ENCODE measurements at regions not wholly inside any gene's neighbourhood (a gene's known extent, or its start where the extent isn't known, plus 50 kb on each side); places are given as distances from the start of the nearest gene placed in this dataset.

DNA sequence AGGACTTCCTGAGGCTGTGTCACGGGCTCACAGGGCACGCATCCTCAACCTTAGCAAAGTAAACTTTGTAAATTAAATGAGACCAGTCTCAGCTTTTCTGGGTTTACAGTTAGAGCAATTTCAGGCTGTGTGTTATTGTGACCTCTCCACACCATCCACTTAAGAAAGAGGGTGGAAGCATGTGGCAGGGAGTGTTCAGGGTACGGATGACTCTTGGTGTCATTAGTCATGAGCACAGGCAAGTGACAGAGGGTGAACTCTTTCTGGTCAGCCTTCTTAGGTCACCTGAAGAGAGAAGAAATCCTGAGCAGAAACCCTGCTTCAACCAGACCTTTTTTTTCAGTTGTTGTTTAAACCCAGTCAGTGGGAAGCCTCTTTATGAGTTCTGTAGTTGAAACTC, 207.9 kb downstream of the ICOS start:
- intact Hi-C loops (cut with micrococcal nuclease): loop anchor here (2.0 kb wide), 1 partner anchor 1532 kb away; no protein-coding TSS in a partner anchor
- TF ChIP-seq EZH2 (IDR thresholded peaks at IDR 0.05; ENCODE audit: borderline replicate concordance, insufficient read depth, low read depth, low read length, poor library complexity, severe bottlenecking): no peak
- no peak overlapping the region for H3K4me2 ChIP-seq (replicated peaks; ENCODE audit: low read depth, low read length, poor library complexity, severe bottlenecking)
- WGBS (ENCODE audit: insufficient coverage): 80% methylated on average over 2 of the region's 3 CpGs
- Mint-ChIP-seq H3K9me3 (ENCODE audit: insufficient read depth) (no peaks in the 10 kb centered on the region), H3K27ac (no peak overlapping the region), H3K4me3 (no peak overlapping the region), H3K4me1 (peaks cover 10% of the 10 kb centered on the region), H3K27me3 (peaks cover 29% of the 10 kb centered on the region)
- H3K36me3 ChIP-seq (replicated peaks in 1 of 2; ENCODE audit: control extremely low read depth in 1 of 2, control insufficient read depth in 1 of 2, extremely low read depth in 1 of 2, insufficient read depth in 2 of 2, low read length in 1 of 2): no peaks in the 10 kb centered on the region
- no peaks in the 10 kb centered on the region for H4K20me1 ChIP-seq (ENCODE audit: control insufficient read depth, insufficient read depth, low read length, poor library complexity, severe bottlenecking)
- H3K9me3 ChIP-seq (ENCODE audit: control extremely low read depth in 1 of 3, control insufficient read depth in 2 of 3, insufficient read depth in 1 of 3, low read length in 2 of 3): no peaks in the 10 kb centered on the region
- peaks cover 0 to 5% of the 10 kb centered on the region in 2 donors for H3K4me1 ChIP-seq (ENCODE audit: control insufficient read depth in 2 of 2, insufficient read depth in 2 of 2, low read length in 2 of 2)
- CTCF ChIA-PET: interaction anchor here (1.3 to 1.4 kb wide), 3 partner anchors 27 to 1804 kb away, joined by 3 to 9 read pairs (median 5); no protein-coding TSS in a partner anchor
- H3K27ac ChIP-seq (ENCODE audit: low read length in 2 of 2): no peak overlapping the region
- H3K27me3 ChIP-seq (replicated peaks in 1 of 4; ENCODE audit: control extremely low read depth in 1 of 4, control insufficient read depth in 3 of 4, insufficient read depth in 4 of 4, low read length in 3 of 4): peaks cover 0 to 8% (median 3%) of the 10 kb centered on the region in 4 experiments
- H2AFZ ChIP-seq (ENCODE audit: insufficient read depth, low read depth, low read length, poor library complexity, severe bottlenecking): no peak overlapping the region
- ATAC-seq (ENCODE audit: low read depth) (no peak), DNase-seq (no peak)
- H3K4me3 ChIP-seq (ENCODE audit: control extremely low read depth in 1 of 5, extremely low read depth in 1 of 5, insufficient read depth in 1 of 5, low read depth in 2 of 5, low read length in 4 of 5): no peak overlapping the region
- POLR2A ChIA-PET: no interaction called here
- H3K9ac ChIP-seq (ENCODE audit: low read length): no peak overlapping the region
- no peaks in the 10 kb centered on the region for H3K79me2 ChIP-seq (ENCODE audit: control insufficient read depth, insufficient read depth, low read length)

DNA sequence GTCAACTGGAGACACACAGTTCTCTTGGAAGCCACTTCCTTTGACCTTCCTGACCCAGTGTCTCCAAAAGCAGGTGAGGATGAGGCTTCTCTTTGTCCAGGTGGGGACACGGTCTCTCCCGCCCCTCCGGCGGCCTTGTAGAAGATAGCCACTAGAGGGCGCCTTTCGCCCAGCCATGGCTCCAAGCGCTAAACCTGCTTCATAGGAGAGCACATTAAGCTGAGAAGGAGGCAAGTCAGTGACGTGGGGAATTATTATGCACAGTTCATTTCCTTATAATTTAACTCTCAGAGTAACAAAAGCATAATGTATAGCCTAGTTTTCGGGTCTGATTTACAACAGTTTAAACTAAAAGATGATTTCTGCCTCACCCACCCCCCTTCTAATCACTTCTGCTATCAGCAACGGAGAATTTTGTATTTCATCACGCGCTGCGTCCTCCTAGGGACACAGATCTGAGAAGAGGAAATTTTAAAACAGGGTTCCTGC, 208.7 kb downstream of the ICOS start:
- Histone ChIP-seq H3K9me3 (ENCODE audit: control extremely low read depth in 1 of 3, control insufficient read depth in 2 of 3, insufficient read depth in 1 of 3, low read length in 2 of 3) (no peaks in the 10 kb centered on the region), H3K27ac (ENCODE audit: low read length in 2 of 2) (no peak overlapping the region), H3K4me3 (ENCODE audit: control extremely low read depth in 1 of 5, extremely low read depth in 1 of 5, insufficient read depth in 1 of 5, low read depth in 2 of 5, low read length in 4 of 5) (peak overlapping the region; percentile 17 to 51 (median 42)), H3K4me1 (ENCODE audit: control insufficient read depth in 2 of 2, insufficient read depth in 2 of 2, low read length in 2 of 2) (peaks cover 0 to 5% of the 10 kb centered on the region in 2 donors), H2AFZ (ENCODE audit: insufficient read depth, low read depth, low read length, poor library complexity, severe bottlenecking) (peak overlapping the region; percentile 45), H3K4me2 (replicated peaks; ENCODE audit: low read depth, low read length, poor library complexity, severe bottlenecking) (peak overlapping the region; percentile 50), H3K36me3 (replicated peaks in 1 of 2; ENCODE audit: control extremely low read depth in 1 of 2, control insufficient read depth in 1 of 2, extremely low read depth in 1 of 2, insufficient read depth in 2 of 2, low read length in 1 of 2) (no peaks in the 10 kb centered on the region), H3K27me3 (replicated peaks in 1 of 4; ENCODE audit: control extremely low read depth in 1 of 4, control insufficient read depth in 3 of 4, insufficient read depth in 4 of 4, low read length in 3 of 4) (peaks cover 0 to 8% (median 3%) of the 10 kb centered on the region in 4 experiments), H3K9ac (ENCODE audit: low read length) (peak overlapping the region; percentile 42), H3K79me2 (ENCODE audit: control insufficient read depth, insufficient read depth, low read length) (no peaks in the 10 kb centered on the region), H4K20me1 (ENCODE audit: control insufficient read depth, insufficient read depth, low read length, poor library complexity, severe bottlenecking) (no peaks in the 10 kb centered on the region)
- ChIA-PET CTCF (interaction anchor here (0.8 to 1.4 kb wide), 6 partner anchors 11 to 1803 kb away, joined by 3 to 9 read pairs (median 3); no protein-coding TSS in a partner anchor), POLR2A (no interaction called here)
- H3K9me3 Mint-ChIP-seq (ENCODE audit: insufficient read depth): no peaks in the 10 kb centered on the region
- WGBS (ENCODE audit: insufficient coverage): 0% methylated on average over 7 of the region's 13 CpGs
- peaks cover 28% of the 10 kb centered on the region for H3K27me3 Mint-ChIP-seq
- no peak overlapping the region for H3K27ac Mint-ChIP-seq
- peak; percentile 68 for DNase-seq
- intact Hi-C loops (cut with micrococcal nuclease): loop anchor here (1.0 to 2.0 kb wide), 2 partner anchors 1531 to 1781 kb away; no protein-coding TSS in a partner anchor
- H3K4me3 Mint-ChIP-seq: peak overlapping the region; percentile 80
- peaks cover 10% of the 10 kb centered on the region for H3K4me1 Mint-ChIP-seq
- peak; percentile 60 for ATAC-seq (ENCODE audit: low read depth)
- no peak for TF ChIP-seq EZH2 (IDR thresholded peaks at IDR 0.05; ENCODE audit: borderline replicate concordance, insufficient read depth, low read depth, low read length, poor library complexity, severe bottlenecking)
- TF ChIP-seq, protein P1, sequence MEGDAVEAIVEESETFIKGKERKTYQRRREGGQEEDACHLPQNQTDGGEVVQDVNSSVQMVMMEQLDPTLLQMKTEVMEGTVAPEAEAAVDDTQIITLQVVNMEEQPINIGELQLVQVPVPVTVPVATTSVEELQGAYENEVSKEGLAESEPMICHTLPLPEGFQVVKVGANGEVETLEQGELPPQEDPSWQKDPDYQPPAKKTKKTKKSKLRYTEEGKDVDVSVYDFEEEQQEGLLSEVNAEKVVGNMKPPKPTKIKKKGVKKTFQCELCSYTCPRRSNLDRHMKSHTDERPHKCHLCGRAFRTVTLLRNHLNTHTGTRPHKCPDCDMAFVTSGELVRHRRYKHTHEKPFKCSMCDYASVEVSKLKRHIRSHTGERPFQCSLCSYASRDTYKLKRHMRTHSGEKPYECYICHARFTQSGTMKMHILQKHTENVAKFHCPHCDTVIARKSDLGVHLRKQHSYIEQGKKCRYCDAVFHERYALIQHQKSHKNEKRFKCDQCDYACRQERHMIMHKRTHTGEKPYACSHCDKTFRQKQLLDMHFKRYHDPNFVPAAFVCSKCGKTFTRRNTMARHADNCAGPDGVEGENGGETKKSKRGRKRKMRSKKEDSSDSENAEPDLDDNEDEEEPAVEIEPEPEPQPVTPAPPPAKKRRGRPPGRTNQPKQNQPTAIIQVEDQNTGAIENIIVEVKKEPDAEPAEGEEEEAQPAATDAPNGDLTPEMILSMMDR (IDR thresholded peaks at IDR 0.05): peak; percentile 92
